GM23338 (cell line): ENCODE measurements at regions not wholly inside any gene's neighbourhood (a gene's known extent, or its start where the extent isn't known, plus 50 kb on each side); places are given as distances from the start of the nearest gene placed in this dataset.

Source experiments
- ATAC-seq: fragments of 200-7000 bp; cut with Tn5 transposase; 3 replicates; pipeline ENCODE4 v1.9.1; 2020
- DNase-seq: peaks from one replicate; pipeline ENCODE4 v3.0.0-alpha.2; 2015; ENCODE audit warnings: low spot score
- H2AFZ ChIP-seq: fragments of 200-600 bp; sonication (generic); 2 replicates; pipeline ENCODE4 v1.8.0; 2016; ENCODE audit warnings: antibody characterized with exemption, mild to moderate bottlenecking, moderate library complexity
- H3F3A ChIP-seq: fragments of 200-600 bp; sonication (generic); replicated peaks from 2 replicates; pipeline ENCODE4 v1.8.0; 2017; ENCODE audit warnings: antibody characterized with exemption, mixed run types, low read depth
- H3K27ac ChIP-seq: fragments of 200-600 bp; sonication (generic); 2 replicates; pipeline ENCODE4 v1.6.1; 2016; ENCODE audit warnings: low read depth
- H3K27me3 ChIP-seq: fragments of 200-600 bp; sonication (generic); 2 replicates; pipeline ENCODE4 v1.8.0; 2016; ENCODE audit warnings: mild to moderate bottlenecking, mixed run types, moderate library complexity; ENCODE audit not compliant: insufficient read depth
- H3K36me3 ChIP-seq: fragments of 200-600 bp; sonication (generic); 2 replicates; pipeline ENCODE4 v1.8.0; 2016; ENCODE audit warnings: mild to moderate bottlenecking; ENCODE audit not compliant: insufficient read depth
- H3K4me1 ChIP-seq: fragments of 200-600 bp; sonication (generic); 2 replicates; pipeline ENCODE4 v1.8.0; 2016; ENCODE audit warnings: mild to moderate bottlenecking, moderate library complexity; ENCODE audit not compliant: insufficient read depth
- H3K4me2 ChIP-seq: fragments of 200-600 bp; sonication (generic); 2 replicates; pipeline ENCODE4 v1.7.1; 2017; ENCODE audit warnings: mixed run types
- H3K4me3 ChIP-seq: fragments of 200-600 bp; sonication (generic); 2 replicates; pipeline ENCODE4 v1.6.1; 2016; ENCODE audit warnings: mixed run types
- H3K79me2 ChIP-seq: fragments of 200-600 bp; sonication (generic); replicated peaks from 2 replicates; pipeline ENCODE4 v1.8.0; 2017; ENCODE audit warnings: mild to moderate bottlenecking; ENCODE audit not compliant: insufficient read depth
- H3K9me2 ChIP-seq: fragments of 200-600 bp; sonication (generic); 2 replicates; pipeline ENCODE4 v1.8.0; 2017; ENCODE audit not compliant: insufficient read depth
- H4K20me1 ChIP-seq: fragments of 200-600 bp; sonication (generic); replicated peaks from 2 replicates; pipeline ENCODE4 v1.8.0; 2017; ENCODE audit warnings: mild to moderate bottlenecking; ENCODE audit not compliant: insufficient read depth
- H3K27ac Mint-ChIP-seq: 2 replicates; pipeline ENCODE4 v1.8.0; 2020; ENCODE audit warnings: inconsistent platforms, mild to moderate bottlenecking, moderate library complexity, mixed read lengths
- H3K27me3 Mint-ChIP-seq: 3 replicates; pipeline ENCODE4 v1.8.0; 2022; ENCODE audit warnings: low read depth, mild to moderate bottlenecking, moderate library complexity, mixed read lengths, inconsistent platforms; ENCODE audit not compliant: insufficient read depth, poor library complexity
- H3K36me3 Mint-ChIP-seq: 3 replicates; pipeline ENCODE4 v1.8.0; 2021; ENCODE audit warnings: low read depth, mild to moderate bottlenecking, inconsistent platforms, moderate library complexity, mixed read lengths
- H3K4me1 Mint-ChIP-seq: 3 replicates; pipeline ENCODE4 v1.8.0; 2020; ENCODE audit warnings: mild to moderate bottlenecking, inconsistent platforms, mixed read lengths
- H3K4me3 Mint-ChIP-seq: 3 replicates; pipeline ENCODE4 v1.8.0; 2021; ENCODE audit warnings: moderate library complexity, mild to moderate bottlenecking, inconsistent platforms, mixed read lengths
- H3K9me3 Mint-ChIP-seq: 3 replicates; pipeline ENCODE4 v1.8.0; 2020; ENCODE audit warnings: moderate library complexity, mild to moderate bottlenecking, inconsistent platforms, mixed read lengths
- CREB1 ChIP-seq: fragments of 250-450 bp; sonication (Bioruptor Pico); IDR thresholded peaks from 2 replicates; pipeline ENCODE4 v1.5.0; 2020; ENCODE audit warnings: low read depth, mild to moderate bottlenecking, moderate library complexity
- ETS1 ChIP-seq: IDR thresholded peaks from 2 replicates; pipeline ENCODE4 v1.6.1; 2016; ENCODE audit warnings: antibody characterized with exemption
- EZH2 ChIP-seq: fragments of 200-600 bp; sonication (generic); IDR thresholded peaks from one replicate; pipeline ENCODE4 v1.8.0; 2017; ENCODE audit warnings: antibody characterized with exemption, mild to moderate bottlenecking, low read depth; ENCODE audit not compliant: unreplicated experiment
- EZH2phosphoT487 ChIP-seq: fragments of 200-600 bp; sonication (generic); IDR thresholded peaks from one replicate; pipeline ENCODE4 v1.8.1; 2018; ENCODE audit warnings: antibody characterized with exemption; ENCODE audit not compliant: unreplicated experiment
- JUNB ChIP-seq: IDR thresholded peaks from one replicate; pipeline ENCODE4 v1.6.1; 2016; ENCODE audit warnings: antibody characterized with exemption; ENCODE audit not compliant: unreplicated experiment
- NANOG ChIP-seq: IDR thresholded peaks from 2 replicates; pipeline ENCODE4 v1.6.1; 2016; ENCODE audit warnings: antibody characterized with exemption, borderline replicate concordance
- STAT1 ChIP-seq: IDR thresholded peaks from one replicate; pipeline ENCODE4 v1.6.1; 2016; ENCODE audit warnings: antibody characterized with exemption; ENCODE audit not compliant: unreplicated experiment
- ZNF114 ChIP-seq: fragments of 250-450 bp; sonication (Bioruptor Pico); IDR thresholded peaks from 2 replicates; pipeline ENCODE4 v1.5.0; 2020; ENCODE audit warnings: mild to moderate bottlenecking, moderate library complexity
- ZNF331 ChIP-seq: fragments of 250-450 bp; sonication (Bioruptor Pico); IDR thresholded peaks from 2 replicates; pipeline ENCODE4 v1.5.0; 2020; ENCODE audit warnings: low read depth, mild to moderate bottlenecking, moderate library complexity
- TF ChIP-seq, protein P1 (sequence below): IDR thresholded peaks from one replicate; pipeline ENCODE4 v1.6.1; 2018; ENCODE audit warnings: antibody characterized with exemption; ENCODE audit not compliant: unreplicated experiment

- Mint-ChIP-seq H3K36me3 (no peaks in the 10 kb centered on the region), H3K27me3 (peaks cover 2% of the 10 kb centered on the region), H3K9me3 (no peaks in the 10 kb centered on the region), H3K4me3 (no peak overlapping the region), H3K27ac (no peak overlapping the region), H3K4me1 (no peaks in the 10 kb centered on the region)
- Histone ChIP-seq H3K9me2 (no peaks in the 10 kb centered on the region), H3K4me3 (no peak overlapping the region), H3F3A (no peaks in the 10 kb centered on the region), H4K20me1 (no peaks in the 10 kb centered on the region), H3K27ac (no peak overlapping the region), H3K4me1 (no peaks in the 10 kb centered on the region), H3K36me3 (no peaks in the 10 kb centered on the region), H2AFZ (peak overlapping the region; percentile 25; the same call in 1 of the 2 replicates), H3K4me2 (no peak overlapping the region), H3K79me2 (no peaks in the 10 kb centered on the region), H3K27me3 (no peaks in the 10 kb centered on the region)
- TF ChIP-seq JUNB (no peak), CREB1 (no peak), EZH2 (no peak), NANOG (no peak), ZNF331 (CRISPR knock-in tag) (no peak), ZNF114 (no peak), EZH2phosphoT487 (no peak), STAT1 (no peak), ETS1 (no peak)
- TF ChIP-seq, protein P1, sequence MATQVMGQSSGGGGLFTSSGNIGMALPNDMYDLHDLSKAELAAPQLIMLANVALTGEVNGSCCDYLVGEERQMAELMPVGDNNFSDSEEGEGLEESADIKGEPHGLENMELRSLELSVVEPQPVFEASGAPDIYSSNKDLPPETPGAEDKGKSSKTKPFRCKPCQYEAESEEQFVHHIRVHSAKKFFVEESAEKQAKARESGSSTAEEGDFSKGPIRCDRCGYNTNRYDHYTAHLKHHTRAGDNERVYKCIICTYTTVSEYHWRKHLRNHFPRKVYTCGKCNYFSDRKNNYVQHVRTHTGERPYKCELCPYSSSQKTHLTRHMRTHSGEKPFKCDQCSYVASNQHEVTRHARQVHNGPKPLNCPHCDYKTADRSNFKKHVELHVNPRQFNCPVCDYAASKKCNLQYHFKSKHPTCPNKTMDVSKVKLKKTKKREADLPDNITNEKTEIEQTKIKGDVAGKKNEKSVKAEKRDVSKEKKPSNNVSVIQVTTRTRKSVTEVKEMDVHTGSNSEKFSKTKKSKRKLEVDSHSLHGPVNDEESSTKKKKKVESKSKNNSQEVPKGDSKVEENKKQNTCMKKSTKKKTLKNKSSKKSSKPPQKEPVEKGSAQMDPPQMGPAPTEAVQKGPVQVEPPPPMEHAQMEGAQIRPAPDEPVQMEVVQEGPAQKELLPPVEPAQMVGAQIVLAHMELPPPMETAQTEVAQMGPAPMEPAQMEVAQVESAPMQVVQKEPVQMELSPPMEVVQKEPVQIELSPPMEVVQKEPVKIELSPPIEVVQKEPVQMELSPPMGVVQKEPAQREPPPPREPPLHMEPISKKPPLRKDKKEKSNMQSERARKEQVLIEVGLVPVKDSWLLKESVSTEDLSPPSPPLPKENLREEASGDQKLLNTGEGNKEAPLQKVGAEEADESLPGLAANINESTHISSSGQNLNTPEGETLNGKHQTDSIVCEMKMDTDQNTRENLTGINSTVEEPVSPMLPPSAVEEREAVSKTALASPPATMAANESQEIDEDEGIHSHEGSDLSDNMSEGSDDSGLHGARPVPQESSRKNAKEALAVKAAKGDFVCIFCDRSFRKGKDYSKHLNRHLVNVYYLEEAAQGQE = no peak
- ATAC-seq = no peak
- no peak for DNase-seq
Observed at GRCh38 chr5:83877911-83878706, 157.5 kb upstream of the HAPLN1 start.
